Transverse colon (tissue), 4 donors: ENCODE measurements at regions not wholly inside any gene's neighbourhood (a gene's known extent, or its start where the extent isn't known, plus 50 kb on each side); places are given as distances from the start of the nearest gene placed in this dataset.
A peak's percentile ranks its signal among the peaks of the same experiment; 100 is the strongest.

ENCODE experiments used
- DNase-seq: peaks from one replicate; pipeline ENCODE4 v3.0.0-alpha.2; 2019
- H3K27ac ChIP-seq, 4 donors: fragments of 200-600 bp; sonication (generic); 2 replicates each; pipeline ENCODE4 v1.5.1; 2016 to 2018; ENCODE audit warnings: inconsistent platforms in 4 of 4
- H3K27me3 ChIP-seq: fragments of 200-600 bp; sonication (generic); 2 replicates; pipeline ENCODE4 v1.5.1; 2017; ENCODE audit warnings: inconsistent platforms
- H3K36me3 ChIP-seq, 4 donors: fragments of 200-600 bp; sonication (generic); 2 replicates each; pipeline ENCODE4 v1.5.1; 2017 to 2019; ENCODE audit warnings: inconsistent platforms in 4 of 4
- H3K4me1 ChIP-seq, 4 donors: fragments of 200-600 bp; sonication (generic); 2 replicates each; pipeline ENCODE4 v1.5.1; 2017 to 2020; ENCODE audit warnings: inconsistent platforms in 4 of 4
- H3K4me3 ChIP-seq, 4 donors: fragments of 200-600 bp; sonication (generic); 1 replicate in 1 of 4; 2 replicates in 3 of 4; pipeline versions ENCODE4 v1.5.1 to v1.6.1; 2017 to 2019; ENCODE audit warnings: inconsistent platforms in 4 of 4
- H3K9me3 ChIP-seq, 2 donors: fragments of 200-600 bp; sonication (generic); 2 replicates each; pipeline ENCODE4 v1.5.1; 2017 to 2019; ENCODE audit warnings: inconsistent platforms in 2 of 2
- CTCF ChIP-seq, 5 experiments: fragments of 200-600 bp in 3 of 5; fragments of 450-650 bp in 2 of 5; sonication (generic) in 3 of 5; IDR thresholded peaks; 1 replicate in 2 of 5; 2 replicates in 3 of 5; pipeline ENCODE4 v1.5.1; 2016 to 2017; ENCODE audit warnings: antibody characterized with exemption in 5 of 5, inconsistent platforms in 3 of 5, mild to moderate bottlenecking in 2 of 5, moderate library complexity in 1 of 5
- EP300 ChIP-seq: sonication (generic); formaldehyde crosslinking; IDR thresholded peaks from one replicate; pipeline ENCODE4 v1.6.1; 2017; ENCODE audit warnings: antibody characterized with exemption, low read depth
- POLR2A ChIP-seq: fragments of 450-650 bp; IDR thresholded peaks from one replicate; pipeline ENCODE4 v1.6.1; 2016; ENCODE audit warnings: antibody characterized with exemption, mild to moderate bottlenecking, moderate library complexity
- POLR2AphosphoS5 ChIP-seq, 3 donors: sonication (generic); formaldehyde crosslinking; IDR thresholded peaks; one replicate each; pipeline ENCODE4 v1.6.1; 2016; ENCODE audit warnings: antibody characterized with exemption in 3 of 3
- WGBS, 2 donors: methylation state at CpG; one replicate each; pipeline ENCODE4 v1.1.5; 2018; ENCODE audit warnings: low coverage in 1 of 2; 5-methylcytosine and 5-hydroxymethylcytosine counted together
- in situ Hi-C, 4 donors: fragments of 200-750 bp; cut with MboI; loops; one replicate each; pipeline versions ENCODE4 v1.15.0 to v1.15.1; 2017; ENCODE audit warnings: low sequenced_read_pairs in 3 of 4, low pct_ligation_motif_present in 1 of 4, low pct_unique_long_range_greater_than_20kb in 1 of 4
- intact Hi-C: fragments of 100-400 bp; cut with DNase I; formaldehyde crosslinking; loops from one replicate; pipeline ENCODE4 v1.15.1; 2023; ENCODE audit warnings: low total_unique reads

DNA sequence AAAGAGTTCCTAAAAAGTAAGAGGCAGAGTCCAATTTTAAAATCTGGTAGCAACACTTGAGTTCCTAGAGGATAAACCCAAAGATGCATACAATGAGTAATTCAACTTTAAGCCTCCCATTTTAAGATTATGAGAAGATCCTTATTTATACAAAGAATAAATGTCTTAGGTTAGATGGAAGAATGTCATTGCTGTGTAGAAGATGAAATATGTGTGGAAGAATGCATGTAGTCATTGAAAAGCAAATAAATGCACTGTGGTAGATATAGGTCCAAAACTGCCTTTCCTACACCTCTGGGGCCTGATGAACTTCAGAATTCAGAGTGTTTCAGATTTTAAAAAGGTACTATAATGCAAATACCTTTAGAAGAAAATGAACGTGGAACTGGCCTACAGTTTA is 58.7 kb upstream of the LRP1B start:
- 43 to 58% methylated on average over 1 of the region's 1 CpG for WGBS, 2 donors
- in situ Hi-C loops = no loop called here
- no peaks in the 10 kb centered on the region for H3K4me1 ChIP-seq
- no peak overlapping the region for H3K4me3 ChIP-seq
- H3K27me3 ChIP-seq = no peaks in the 10 kb centered on the region
- H3K36me3 ChIP-seq = no peaks in the 10 kb centered on the region
- H3K9me3 ChIP-seq = no peaks in the 10 kb centered on the region
- intact Hi-C loops = no loop called here
- no peak for TF ChIP-seq POLR2AphosphoS5 (IDR thresholded peaks at IDR 0.05)
- TF ChIP-seq POLR2A = no peak
- no peak for TF ChIP-seq CTCF (IDR thresholded peaks at IDR 0.05)
- no peak for TF ChIP-seq EP300
- DNase-seq = no peak
- no peak overlapping the region for H3K27ac ChIP-seq

- in situ Hi-C loops = no loop called here
- no peaks in the 10 kb centered on the region for H3K4me1 ChIP-seq
- no peaks in the 10 kb centered on the region for H3K27me3 ChIP-seq
- H3K36me3 ChIP-seq = no peaks in the 10 kb centered on the region
- no peak for TF ChIP-seq POLR2A
- no peak for TF ChIP-seq POLR2AphosphoS5 (IDR thresholded peaks at IDR 0.05)
- no peak for TF ChIP-seq CTCF (IDR thresholded peaks at IDR 0.05)
- no peak for TF ChIP-seq EP300
- WGBS, 2 donors = 93 to 100% methylated on average over 1 of the region's 1 CpG
- intact Hi-C loops = no loop called here
- no peak overlapping the region for H3K4me3 ChIP-seq
- no peak for DNase-seq
- no peak overlapping the region for H3K27ac ChIP-seq
- no peaks in the 10 kb centered on the region for H3K9me3 ChIP-seq
Observed at GRCh38 chr2:142188562-142188961, 57.7 kb upstream of the LRP1B start.

DNA sequence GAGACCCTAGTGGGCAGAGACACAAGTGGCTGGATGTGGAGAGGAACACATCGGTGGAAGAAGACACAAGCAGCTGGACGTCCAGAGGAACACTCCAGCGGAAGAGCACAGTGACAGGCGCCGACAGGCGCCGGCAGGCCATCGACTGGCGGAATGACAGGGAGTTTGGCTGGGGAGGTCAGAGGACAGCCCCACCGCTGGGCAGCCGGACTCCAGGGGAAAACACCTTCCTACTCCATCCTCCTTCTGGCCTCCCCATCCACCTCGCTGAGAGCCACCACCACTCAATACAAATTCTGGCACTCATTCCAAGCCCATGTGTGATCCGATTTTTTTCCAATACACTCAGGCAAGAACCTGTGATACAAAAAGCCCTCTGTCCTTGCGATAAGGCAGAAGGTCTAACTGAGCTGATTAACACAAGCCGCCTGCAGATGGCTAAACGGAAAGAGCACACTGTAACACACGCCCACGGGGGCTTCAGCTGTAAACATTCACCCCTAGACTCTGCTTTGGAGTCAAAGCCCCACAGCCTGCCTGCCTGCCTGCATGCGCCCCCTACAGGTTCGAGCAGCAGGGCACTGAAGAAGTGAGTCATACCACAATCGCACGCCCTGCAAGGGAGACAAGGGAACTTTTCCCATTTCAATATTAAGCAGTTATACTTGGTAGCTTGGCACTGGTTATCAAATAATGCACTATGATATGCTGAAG is 50.2 kb upstream of the LRP1B start:
- Histone ChIP-seq H3K36me3 (no peaks in the 10 kb centered on the region), H3K27ac (no peak overlapping the region), H3K4me3 (no peak overlapping the region), H3K27me3 (no peaks in the 10 kb centered on the region), H3K4me1 (no peaks in the 10 kb centered on the region), H3K9me3 (no peaks in the 10 kb centered on the region)
- TF ChIP-seq POLR2AphosphoS5 (IDR thresholded peaks at IDR 0.05) (no peak), CTCF (IDR thresholded peaks at IDR 0.05) (peak in 2 of 5 experiments; percentile 6), POLR2A (no peak), EP300 (no peak)
- intact Hi-C loops = no loop called here
- WGBS, 2 donors = 56 to 67% methylated on average over 11 to 22 of the region's 22 CpGs
- in situ Hi-C loops = no loop called here
- no peak for DNase-seq
